Astrocyte of the spinal cord (primary cell): ENCODE measurements at regions not wholly inside any gene's neighbourhood (a gene's known extent, or its start where the extent isn't known, plus 50 kb on each side); places are given as distances from the start of the nearest gene placed in this dataset.

Source experiments
- DNase-seq: peaks from one replicate; pipeline ENCODE4 v3.0.0; 2011; ENCODE audit warnings: low read depth, low spot score
- H3K4me3 ChIP-seq: 2 replicates; pipeline ENCODE4 v1.5.1; 2011; ENCODE audit warnings: low read depth, mild to moderate bottlenecking, low read length, moderate library complexity
- CTCF ChIP-seq: IDR thresholded peaks from 2 replicates; pipeline ENCODE4 v1.5.1; 2012; ENCODE audit warnings: low read depth, mild to moderate bottlenecking, low read length, inconsistent platforms
- in situ Hi-C: cut with HindIII; loops from 2 replicates; pipeline ENCODE4 v1.10.0; 2017; ENCODE audit warnings: low sequenced_read_pairs

- in situ Hi-C loops: no loop called here
- no peak for DNase-seq
- no peak overlapping the region for H3K4me3 ChIP-seq
- no peak for TF ChIP-seq CTCF
Observed at GRCh38 chr1:182275271-182275670, 116.3 kb downstream of the GLUL start.

- TF ChIP-seq CTCF: no peak
- no peak overlapping the region for H3K4me3 ChIP-seq
- DNase-seq: no peak
- in situ Hi-C loops: no loop called here
Observed at GRCh38 chr1:182274618-182275017, 117.0 kb downstream of the GLUL start.

GRCh38 chr1:182270731-182271130 lies 120.9 kb downstream of the GLUL start:
- H3K4me3 ChIP-seq: no peak overlapping the region
- in situ Hi-C loops: no loop called here
- DNase-seq: no peak
- TF ChIP-seq CTCF: no peak

- TF ChIP-seq CTCF: no peak
- no peak for DNase-seq
- in situ Hi-C loops: no loop called here
- H3K4me3 ChIP-seq: no peak overlapping the region
Observed at GRCh38 chr1:182269097-182269496, 122.5 kb downstream of the GLUL start.

- in situ Hi-C loops: no loop called here
- no peak for DNase-seq
- no peak for TF ChIP-seq CTCF
- no peak overlapping the region for H3K4me3 ChIP-seq
Observed at GRCh38 chr1:182268669-182269068, 122.9 kb downstream of the GLUL start.

GRCh38 chr1:182264185-182264584 lies 127.4 kb downstream of the GLUL start:
- no peak for DNase-seq
- in situ Hi-C loops: no loop called here
- no peak for TF ChIP-seq CTCF
- H3K4me3 ChIP-seq: no peak overlapping the region

GRCh38 chr1:182263706-182264105 lies 127.9 kb downstream of the GLUL start:
- no peak for TF ChIP-seq CTCF
- H3K4me3 ChIP-seq: no peak overlapping the region
- in situ Hi-C loops: no loop called here
- DNase-seq: no peak
